ENCODE measurements at regions not wholly inside any gene's neighbourhood (a gene's known extent, or its start where the extent isn't known, plus 50 kb on each side); places are given as distances from the start of the nearest gene placed in this dataset.

- H3K4me3 Mint-ChIP-seq: no peak overlapping the region
- H3K9me3 Mint-ChIP-seq: no peaks in the 10 kb centered on the region
- H3K27me3 Mint-ChIP-seq: peaks cover 3% of the 10 kb centered on the region
- no peaks in the 10 kb centered on the region for H3K36me3 Mint-ChIP-seq
- no peak overlapping the region for H3K27ac Mint-ChIP-seq
- H3K4me1 Mint-ChIP-seq: no peaks in the 10 kb centered on the region
Observed at GRCh38 chr10:29030900-29031299, 258.0 kb upstream of the LYZL1 start.

GRCh38 chr10:29032169-29032568, 256.7 kb upstream of the LYZL1 start:
- Mint-ChIP-seq H3K27me3 (peaks cover 6% of the 10 kb centered on the region), H3K4me1 (no peaks in the 10 kb centered on the region), H3K4me3 (no peak overlapping the region), H3K27ac (no peak overlapping the region), H3K9me3 (no peaks in the 10 kb centered on the region), H3K36me3 (no peaks in the 10 kb centered on the region)

GRCh38 chr10:29033311-29033940, 255.4 kb upstream of the LYZL1 start:
- H3K36me3 Mint-ChIP-seq: no peaks in the 10 kb centered on the region
- no peaks in the 10 kb centered on the region for H3K4me1 Mint-ChIP-seq
- H3K4me3 Mint-ChIP-seq: no peak overlapping the region
- H3K27me3 Mint-ChIP-seq: peaks cover 8% of the 10 kb centered on the region
- H3K9me3 Mint-ChIP-seq: no peaks in the 10 kb centered on the region
- no peak overlapping the region for H3K27ac Mint-ChIP-seq

- no peak overlapping the region for H3K4me3 Mint-ChIP-seq
- H3K4me1 Mint-ChIP-seq: no peaks in the 10 kb centered on the region
- H3K27ac Mint-ChIP-seq: no peak overlapping the region
- H3K9me3 Mint-ChIP-seq: no peaks in the 10 kb centered on the region
- peaks cover 8% of the 10 kb centered on the region for H3K27me3 Mint-ChIP-seq
- H3K36me3 Mint-ChIP-seq: no peaks in the 10 kb centered on the region
Observed at GRCh38 chr10:29034592-29034991, 254.3 kb upstream of the LYZL1 start.

GRCh38 chr10:29035721-29036120, 253.1 kb upstream of the LYZL1 start:
- Mint-ChIP-seq H3K27ac (no peak overlapping the region), H3K9me3 (no peaks in the 10 kb centered on the region), H3K4me3 (no peak overlapping the region), H3K27me3 (peaks cover 8% of the 10 kb centered on the region), H3K36me3 (no peaks in the 10 kb centered on the region), H3K4me1 (no peaks in the 10 kb centered on the region)

- Mint-ChIP-seq H3K4me3 (no peak overlapping the region), H3K27ac (no peak overlapping the region), H3K27me3 (peaks cover 7% of the 10 kb centered on the region), H3K4me1 (no peaks in the 10 kb centered on the region), H3K36me3 (no peaks in the 10 kb centered on the region), H3K9me3 (no peaks in the 10 kb centered on the region)
Observed at GRCh38 chr10:29037348-29038113, 251.3 kb upstream of the LYZL1 start.

GRCh38 chr10:29039091-29039490, 249.8 kb upstream of the LYZL1 start:
- Mint-ChIP-seq H3K4me3 (no peak overlapping the region), H3K27ac (no peak overlapping the region), H3K36me3 (no peaks in the 10 kb centered on the region)

GRCh38 chr10:29039677-29040189, 249.1 kb upstream of the LYZL1 start:
- H3K27ac Mint-ChIP-seq: no peak overlapping the region
- no peaks in the 10 kb centered on the region for H3K36me3 Mint-ChIP-seq
- no peak overlapping the region for H3K4me3 Mint-ChIP-seq

More at GRCh38 chr10:29039091-29039490, 249.8 kb upstream of the LYZL1 start:
- Mint-ChIP-seq H3K27me3 (peaks cover 7% of the 10 kb centered on the region), H3K9me3 (no peaks in the 10 kb centered on the region), H3K4me1 (no peaks in the 10 kb centered on the region)

GRCh38 chr10:29041616-29042015, 247.3 kb upstream of the LYZL1 start:
- H3K4me3 Mint-ChIP-seq: no peak overlapping the region
- peaks cover 7% of the 10 kb centered on the region for H3K27me3 Mint-ChIP-seq
- H3K27ac Mint-ChIP-seq: no peak overlapping the region
- no peaks in the 10 kb centered on the region for H3K36me3 Mint-ChIP-seq
- no peaks in the 10 kb centered on the region for H3K9me3 Mint-ChIP-seq
- no peaks in the 10 kb centered on the region for H3K4me1 Mint-ChIP-seq

More at GRCh38 chr10:29039677-29040189, 249.1 kb upstream of the LYZL1 start:
- H3K9me3 Mint-ChIP-seq: no peaks in the 10 kb centered on the region
- peaks cover 7% of the 10 kb centered on the region for H3K27me3 Mint-ChIP-seq
- no peaks in the 10 kb centered on the region for H3K4me1 Mint-ChIP-seq

GRCh38 chr10:29048506-29048905, 240.4 kb upstream of the LYZL1 start:
- H3K4me3 Mint-ChIP-seq: no peak overlapping the region
- no peaks in the 10 kb centered on the region for H3K36me3 Mint-ChIP-seq
- H3K27me3 Mint-ChIP-seq: peaks cover 3% of the 10 kb centered on the region
- H3K27ac Mint-ChIP-seq: no peak overlapping the region
- H3K4me1 Mint-ChIP-seq: no peaks in the 10 kb centered on the region
- no peaks in the 10 kb centered on the region for H3K9me3 Mint-ChIP-seq

GRCh38 chr10:29050081-29050480, 238.8 kb upstream of the LYZL1 start:
- Mint-ChIP-seq H3K27ac (no peak overlapping the region), H3K9me3 (no peaks in the 10 kb centered on the region), H3K4me3 (no peak overlapping the region), H3K36me3 (no peaks in the 10 kb centered on the region), H3K27me3 (peaks cover 3% of the 10 kb centered on the region), H3K4me1 (no peaks in the 10 kb centered on the region)

GRCh38 chr10:29055101-29055500, 233.8 kb upstream of the LYZL1 start:
- Mint-ChIP-seq H3K4me1 (no peaks in the 10 kb centered on the region), H3K27ac (no peak overlapping the region), H3K9me3 (no peaks in the 10 kb centered on the region), H3K27me3 (no peaks in the 10 kb centered on the region), H3K4me3 (no peak overlapping the region), H3K36me3 (no peaks in the 10 kb centered on the region)

- H3K4me1 Mint-ChIP-seq: no peaks in the 10 kb centered on the region
- H3K4me3 Mint-ChIP-seq: no peak overlapping the region
- H3K27ac Mint-ChIP-seq: no peak overlapping the region
- no peaks in the 10 kb centered on the region for H3K27me3 Mint-ChIP-seq
- no peaks in the 10 kb centered on the region for H3K36me3 Mint-ChIP-seq
- H3K9me3 Mint-ChIP-seq: no peaks in the 10 kb centered on the region
Observed at GRCh38 chr10:29056729-29057128, 232.1 kb upstream of the LYZL1 start.

GRCh38 chr10:29057822-29058331, 231.0 kb upstream of the LYZL1 start:
- Mint-ChIP-seq H3K4me1 (no peaks in the 10 kb centered on the region), H3K4me3 (no peak overlapping the region), H3K27me3 (no peaks in the 10 kb centered on the region), H3K27ac (no peak overlapping the region), H3K36me3 (no peaks in the 10 kb centered on the region), H3K9me3 (no peaks in the 10 kb centered on the region)

- Mint-ChIP-seq H3K27me3 (no peaks in the 10 kb centered on the region), H3K4me3 (no peak overlapping the region), H3K27ac (no peak overlapping the region), H3K4me1 (no peaks in the 10 kb centered on the region), H3K9me3 (no peaks in the 10 kb centered on the region), H3K36me3 (no peaks in the 10 kb centered on the region)
Observed at GRCh38 chr10:29063806-29064644, 224.8 kb upstream of the LYZL1 start.
